CD4-positive, alpha-beta memory T cell (primary cell): ENCODE measurements at regions not wholly inside any gene's neighbourhood (a gene's known extent, or its start where the extent isn't known, plus 50 kb on each side); places are given as distances from the start of the nearest gene placed in this dataset.

ENCODE experiments used
- CTCF ChIA-PET: fragments of 350-600 bp; sonication (Branson Sonifier 250); formaldehyde crosslinking; loops from one replicate; lab custom pipeline; 2021; ENCODE audit warnings: inconsistent platforms; ENCODE audit not compliant: partially characterized antibody; lab: Charles Lee
- POLR2A ChIA-PET: fragments of 350-600 bp; sonication (Branson Sonifier 250); formaldehyde crosslinking; loops from one replicate; lab custom pipeline; 2021; ENCODE audit not compliant: partially characterized antibody; lab: Charles Lee
- DNase-seq, 5 donors: peaks; one replicate each; pipeline versions ENCODE4 v3.0.0 to v3.0.0-alpha.2; 2020 to 2022; ENCODE audit warnings: mixed read lengths in 1 of 5
- H3K27ac ChIP-seq: one replicate; pipeline ENCODE4 v1.7.0; 2013; ENCODE audit warnings: low read depth, low read length
- H3K27me3 ChIP-seq: 2 replicates; pipeline ENCODE4 v1.7.0; 2013; ENCODE audit warnings: mild to moderate bottlenecking, low read length, moderate library complexity; ENCODE audit not compliant: insufficient read depth
- H3K36me3 ChIP-seq: 2 replicates; pipeline ENCODE4 v1.7.0; 2013; ENCODE audit warnings: mild to moderate bottlenecking, low read length, moderate library complexity; ENCODE audit not compliant: insufficient read depth
- H3K4me1 ChIP-seq: 2 replicates; pipeline ENCODE4 v1.7.0; 2013; ENCODE audit warnings: mild to moderate bottlenecking, low read length, moderate library complexity; ENCODE audit not compliant: insufficient read depth
- H3K4me3 ChIP-seq, 2 donors: one replicate each; pipeline ENCODE4 v1.7.0; 2013; ENCODE audit warnings: low read length in 2 of 2, mild to moderate bottlenecking in 1 of 2
- H3K9me3 ChIP-seq, 2 donors: one replicate each; pipeline ENCODE4 v1.7.0; 2013; ENCODE audit warnings: low read length in 2 of 2, control low read depth in 1 of 2; ENCODE audit not compliant: control insufficient read depth in 1 of 2
- H3K27ac Mint-ChIP-seq, 7 donors: one replicate each; pipeline ENCODE4 v1.8.0; 2020 to 2021; ENCODE audit warnings: mixed read lengths in 7 of 7, mild to moderate bottlenecking in 6 of 7, inconsistent platforms in 3 of 7, moderate library complexity in 3 of 7
- H3K27me3 Mint-ChIP-seq, 2 donors: one replicate each; pipeline ENCODE4 v1.8.0; 2020 to 2021; ENCODE audit warnings: mixed read lengths in 2 of 2
- H3K36me3 Mint-ChIP-seq, 2 donors: one replicate each; pipeline ENCODE4 v1.8.0; 2020 to 2021; ENCODE audit warnings: mixed read lengths in 2 of 2, inconsistent platforms in 1 of 2, mild to moderate bottlenecking in 1 of 2
- H3K4me1 Mint-ChIP-seq, 4 donors: one replicate each; pipeline ENCODE4 v1.8.0; 2020 to 2021; ENCODE audit warnings: mixed read lengths in 4 of 4, mild to moderate bottlenecking in 1 of 4
- H3K4me3 Mint-ChIP-seq, 8 donors: one replicate each; pipeline ENCODE4 v1.8.0; 2020 to 2021; ENCODE audit warnings: mixed read lengths in 8 of 8, mild to moderate bottlenecking in 7 of 8, moderate library complexity in 6 of 8, inconsistent platforms in 3 of 8
- H3K9me3 Mint-ChIP-seq, 8 donors: one replicate each; pipeline ENCODE4 v1.8.0; 2020 to 2021; ENCODE audit warnings: mixed read lengths in 8 of 8, mild to moderate bottlenecking in 5 of 8, inconsistent platforms in 3 of 8, moderate library complexity in 1 of 8
- intact Hi-C: fragments of 100-400 bp; cut with micrococcal nuclease; formaldehyde crosslinking; loops from one replicate; pipeline ENCODE4 v1.15.1; 2023

DNA sequence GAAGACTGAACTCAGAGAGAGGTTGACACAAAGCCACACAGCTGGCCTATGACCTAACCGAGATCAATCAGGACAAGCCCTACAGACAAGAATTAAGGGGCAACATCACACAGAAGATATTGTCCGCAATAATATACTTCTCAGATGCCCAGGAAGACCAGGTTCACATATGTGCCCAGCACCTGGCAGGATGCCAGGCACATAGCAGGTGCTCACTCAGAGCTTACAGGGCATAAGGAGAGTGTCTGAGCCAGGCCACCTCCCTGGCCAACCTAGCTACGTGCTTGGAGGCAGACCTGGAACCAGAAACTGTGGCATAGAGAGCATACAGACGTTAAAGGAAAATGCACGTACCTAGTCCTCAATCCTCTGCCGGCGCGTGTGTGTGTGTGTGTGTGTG lies 87.0 kb upstream of the LRFN2 start:
- intact Hi-C loops: no loop called here
- no peak overlapping the region for H3K27ac Mint-ChIP-seq
- CTCF ChIA-PET: no interaction called here
- H3K9me3 ChIP-seq: no peaks in the 10 kb centered on the region
- H3K27ac ChIP-seq: no peak overlapping the region
- H3K4me1 ChIP-seq: no peaks in the 10 kb centered on the region
- H3K4me1 Mint-ChIP-seq: no peaks in the 10 kb centered on the region
- peaks cover 0 to 9% (median 3%) of the 10 kb centered on the region in 8 donors for H3K9me3 Mint-ChIP-seq
- H3K4me3 ChIP-seq: no peak overlapping the region
- H3K27me3 Mint-ChIP-seq: peaks cover 3 to 14% of the 10 kb centered on the region in 2 donors
- H3K36me3 Mint-ChIP-seq: no peaks in the 10 kb centered on the region
- POLR2A ChIA-PET: no interaction called here
- H3K4me3 Mint-ChIP-seq: no peak overlapping the region
- no peaks in the 10 kb centered on the region for H3K36me3 ChIP-seq
- H3K27me3 ChIP-seq: no peaks in the 10 kb centered on the region
- DNase-seq: no peak

DNA sequence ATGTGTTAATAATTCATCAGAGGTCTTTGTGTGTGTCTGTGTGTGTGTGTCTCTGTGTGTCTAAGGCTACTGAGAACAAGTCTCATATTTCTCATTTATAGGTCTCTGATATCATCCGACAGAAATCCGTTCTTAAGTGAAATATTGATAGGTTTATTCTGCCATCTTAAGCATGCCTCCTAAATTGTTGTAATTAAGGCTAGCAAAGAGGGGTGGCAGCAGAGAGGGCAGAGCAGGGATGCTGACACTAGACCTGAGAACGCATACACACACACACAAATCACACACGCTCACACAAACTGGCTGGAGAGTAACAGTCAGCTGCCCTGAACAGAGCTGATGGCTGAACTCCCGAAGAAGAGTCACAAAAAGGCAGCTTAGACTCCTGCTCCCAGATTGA lies 84.9 kb upstream of the LRFN2 start:
- Histone ChIP-seq H3K4me1 (no peaks in the 10 kb centered on the region), H3K9me3 (no peaks in the 10 kb centered on the region), H3K4me3 (no peak overlapping the region), H3K36me3 (no peaks in the 10 kb centered on the region), H3K27me3 (no peaks in the 10 kb centered on the region), H3K27ac (no peak overlapping the region)
- no peak overlapping the region for H3K4me3 Mint-ChIP-seq
- no peak overlapping the region for H3K27ac Mint-ChIP-seq
- H3K36me3 Mint-ChIP-seq: no peaks in the 10 kb centered on the region
- ChIA-PET CTCF (no interaction called here), POLR2A (no interaction called here)
- peaks cover 0 to 6% of the 10 kb centered on the region in 2 donors for H3K27me3 Mint-ChIP-seq
- DNase-seq: no peak
- peaks cover 0 to 9% (median 5%) of the 10 kb centered on the region in 8 donors for H3K9me3 Mint-ChIP-seq
- H3K4me1 Mint-ChIP-seq: no peaks in the 10 kb centered on the region
- intact Hi-C loops: no loop called here

DNA sequence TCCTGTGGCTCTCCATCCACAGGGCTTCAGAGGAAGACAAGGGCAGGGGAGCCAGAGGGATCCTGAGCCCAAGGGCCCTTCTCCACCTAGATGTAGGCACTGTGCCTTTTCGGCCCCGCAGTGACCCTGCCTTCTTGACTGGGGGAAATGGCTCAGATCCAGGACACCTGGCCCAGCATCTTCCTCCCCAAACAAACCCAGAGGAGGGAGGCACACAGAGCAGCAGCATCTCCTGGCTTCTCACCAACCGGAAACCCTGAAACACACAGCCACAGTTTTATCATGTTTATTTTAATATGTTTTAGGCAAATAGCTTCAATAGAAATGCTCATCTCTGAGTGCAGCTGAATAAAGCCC lies 84.5 kb upstream of the LRFN2 start:
- H3K27ac ChIP-seq: no peak overlapping the region
- H3K4me3 ChIP-seq: no peak overlapping the region
- no peak for DNase-seq
- Mint-ChIP-seq H3K36me3 (no peaks in the 10 kb centered on the region), H3K27me3 (peaks cover 0 to 6% of the 10 kb centered on the region in 2 donors), H3K4me1 (no peaks in the 10 kb centered on the region), H3K4me3 (no peak overlapping the region), H3K27ac (no peak overlapping the region), H3K9me3 (peaks cover 0 to 13% (median 7%) of the 10 kb centered on the region in 8 donors)
- ChIA-PET CTCF (no interaction called here), POLR2A (no interaction called here)
- H3K9me3 ChIP-seq: no peaks in the 10 kb centered on the region
- intact Hi-C loops: no loop called here
- H3K4me1 ChIP-seq: no peaks in the 10 kb centered on the region
- H3K27me3 ChIP-seq: no peaks in the 10 kb centered on the region
- H3K36me3 ChIP-seq: no peaks in the 10 kb centered on the region

DNA sequence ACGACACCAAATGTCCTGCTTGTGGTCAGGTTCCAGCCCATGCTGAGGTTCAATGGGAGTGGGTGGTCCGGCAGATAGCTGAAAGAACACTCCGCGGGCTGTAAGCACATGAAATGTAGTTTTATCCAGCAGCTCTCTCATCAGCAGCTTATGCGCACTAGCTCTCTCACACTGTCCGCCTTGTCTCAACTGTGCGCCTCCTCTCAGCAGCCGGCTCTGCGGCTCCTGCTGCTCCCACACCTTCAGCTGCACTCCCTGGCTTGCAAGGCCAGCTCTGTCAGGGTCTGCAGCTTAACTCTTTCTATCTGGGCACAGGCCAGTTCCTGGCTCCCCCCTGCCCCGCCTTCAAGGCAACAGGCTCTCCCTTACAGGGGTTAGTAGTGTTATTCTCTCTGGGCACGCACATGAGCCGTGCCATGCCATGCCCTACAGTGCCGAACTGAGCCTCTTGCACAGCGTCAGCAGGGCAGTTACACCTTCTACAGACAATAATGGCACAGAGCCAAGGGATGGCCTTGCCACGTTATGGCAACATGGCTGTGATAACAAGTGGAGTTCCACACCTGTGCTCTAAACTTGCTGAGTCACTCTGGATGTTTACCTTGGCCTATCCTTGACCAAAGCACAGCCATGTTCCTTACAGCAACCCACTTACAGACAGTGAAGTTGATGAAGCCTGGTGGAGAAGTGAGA lies 84.0 kb upstream of the LRFN2 start:
- ChIA-PET CTCF (no interaction called here), POLR2A (no interaction called here)
- Histone ChIP-seq H3K4me3 (no peak overlapping the region), H3K27ac (no peak overlapping the region), H3K4me1 (no peaks in the 10 kb centered on the region), H3K27me3 (no peaks in the 10 kb centered on the region), H3K36me3 (no peaks in the 10 kb centered on the region), H3K9me3 (no peaks in the 10 kb centered on the region)
- H3K36me3 Mint-ChIP-seq: no peaks in the 10 kb centered on the region
- H3K4me1 Mint-ChIP-seq: no peaks in the 10 kb centered on the region
- DNase-seq: no peak
- no peak overlapping the region for H3K27ac Mint-ChIP-seq
- H3K9me3 Mint-ChIP-seq: peaks cover 0 to 18% (median 11%) of the 10 kb centered on the region in 8 donors
- intact Hi-C loops: no loop called here
- H3K27me3 Mint-ChIP-seq: peaks cover 0 to 3% of the 10 kb centered on the region in 2 donors
- no peak overlapping the region for H3K4me3 Mint-ChIP-seq

DNA sequence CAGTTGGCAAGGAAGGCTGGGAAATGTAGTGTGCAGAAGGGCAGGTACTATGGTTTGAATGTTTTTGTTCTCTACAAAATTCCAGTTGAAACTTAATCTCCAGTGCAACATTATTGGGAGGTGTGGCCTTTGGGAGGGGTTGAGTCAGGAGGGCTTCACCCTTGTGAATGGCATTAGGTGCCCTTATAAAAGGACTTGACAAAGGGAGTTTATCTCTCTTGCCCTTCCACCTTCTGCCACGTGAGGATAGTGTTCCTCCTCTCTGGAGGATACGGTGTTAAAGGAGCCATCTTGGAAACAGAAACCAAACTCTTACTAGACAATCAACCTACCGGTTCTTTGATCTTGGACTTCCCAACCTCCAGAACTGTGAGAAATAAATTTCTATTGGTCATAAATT lies 82.2 kb upstream of the LRFN2 start:
- Histone ChIP-seq H3K9me3 (no peaks in the 10 kb centered on the region), H3K36me3 (no peaks in the 10 kb centered on the region), H3K27ac (no peak overlapping the region), H3K4me3 (no peak overlapping the region), H3K4me1 (no peaks in the 10 kb centered on the region), H3K27me3 (no peaks in the 10 kb centered on the region)
- peaks cover 1 to 5% of the 10 kb centered on the region in 2 donors for H3K36me3 Mint-ChIP-seq
- intact Hi-C loops: no loop called here
- H3K27me3 Mint-ChIP-seq: peaks cover 0 to 1% of the 10 kb centered on the region in 2 donors
- CTCF ChIA-PET: no interaction called here
- POLR2A ChIA-PET: no interaction called here
- H3K9me3 Mint-ChIP-seq: peaks cover 0 to 33% (median 25%) of the 10 kb centered on the region in 8 donors
- no peak overlapping the region for H3K27ac Mint-ChIP-seq
- no peak for DNase-seq
- H3K4me3 Mint-ChIP-seq: no peak overlapping the region
- H3K4me1 Mint-ChIP-seq: no peaks in the 10 kb centered on the region

DNA sequence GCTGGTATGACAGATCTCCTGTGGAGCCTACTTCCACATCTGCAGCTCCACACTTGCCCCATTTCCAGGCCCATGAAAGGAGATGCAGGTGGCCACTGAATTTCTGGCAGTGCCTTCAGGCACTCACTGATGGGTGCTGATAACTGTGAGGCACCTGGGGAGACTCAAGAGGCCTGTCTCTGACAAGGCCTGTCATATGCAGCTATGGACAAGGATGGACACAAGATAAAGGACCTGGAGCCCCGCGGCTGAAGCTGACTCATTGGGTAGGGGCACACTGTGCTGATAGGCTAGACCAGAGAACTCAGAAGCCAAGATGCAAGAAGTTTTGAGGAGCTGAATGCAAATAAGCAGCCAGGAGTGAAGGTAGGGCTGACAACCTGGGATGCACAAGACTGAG lies 81.0 kb upstream of the LRFN2 start:
- Histone ChIP-seq H3K4me1 (no peaks in the 10 kb centered on the region), H3K4me3 (no peak overlapping the region), H3K27ac (no peak overlapping the region), H3K36me3 (no peaks in the 10 kb centered on the region), H3K27me3 (no peaks in the 10 kb centered on the region), H3K9me3 (no peaks in the 10 kb centered on the region)
- Mint-ChIP-seq H3K27me3 (peaks cover 0 to 1% of the 10 kb centered on the region in 2 donors), H3K4me1 (no peaks in the 10 kb centered on the region), H3K36me3 (peaks cover 3 to 5% of the 10 kb centered on the region in 2 donors), H3K27ac (no peak overlapping the region), H3K4me3 (no peak overlapping the region), H3K9me3 (peaks cover 3 to 44% (median 36%) of the 10 kb centered on the region in 8 donors)
- ChIA-PET CTCF (no interaction called here), POLR2A (no interaction called here)
- no peak for DNase-seq
- intact Hi-C loops: no loop called here

DNA sequence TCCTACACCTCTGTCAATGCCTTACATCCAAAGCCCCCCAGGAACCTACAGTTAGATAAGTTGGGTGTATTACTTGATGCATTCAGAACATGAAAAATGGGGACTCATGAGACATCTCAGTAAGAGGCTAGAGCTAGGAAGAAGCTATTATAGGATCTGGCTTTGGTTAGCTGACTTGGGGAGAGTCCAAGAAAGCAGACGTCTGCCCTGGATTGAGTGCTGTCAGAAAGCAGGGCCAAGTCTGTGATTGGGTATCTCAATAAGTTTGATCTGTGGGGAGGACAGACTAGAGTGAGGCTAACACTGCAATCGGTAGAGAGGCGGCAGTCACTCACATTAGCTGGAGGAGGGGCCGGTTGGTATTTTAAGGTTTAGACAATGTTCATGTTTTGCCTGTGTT lies 79.4 kb upstream of the LRFN2 start:
- Histone ChIP-seq H3K4me1 (no peaks in the 10 kb centered on the region), H3K27ac (no peak overlapping the region), H3K27me3 (no peaks in the 10 kb centered on the region), H3K36me3 (no peaks in the 10 kb centered on the region), H3K4me3 (no peak overlapping the region), H3K9me3 (no peaks in the 10 kb centered on the region)
- H3K27ac Mint-ChIP-seq: no peak overlapping the region
- H3K4me1 Mint-ChIP-seq: no peaks in the 10 kb centered on the region
- POLR2A ChIA-PET: no interaction called here
- CTCF ChIA-PET: no interaction called here
- H3K4me3 Mint-ChIP-seq: peak overlapping the region in 1 of 8 donors; percentile 25
- intact Hi-C loops: no loop called here
- H3K27me3 Mint-ChIP-seq: peaks cover 0 to 1% of the 10 kb centered on the region in 2 donors
- no peak for DNase-seq
- H3K9me3 Mint-ChIP-seq: peaks cover 5 to 46% (median 39%) of the 10 kb centered on the region in 8 donors
- peaks cover 3 to 5% of the 10 kb centered on the region in 2 donors for H3K36me3 Mint-ChIP-seq
